Esophagus squamous epithelium (tissue), 5 donors: ENCODE measurements at regions not wholly inside any gene's neighbourhood (a gene's known extent, or its start where the extent isn't known, plus 50 kb on each side); places are given as distances from the start of the nearest gene placed in this dataset.

Experiments used
- DNase-seq: peaks from one replicate; lab custom pipeline; 2025; lab: John Stamatoyannopoulos, UW
- H3K27ac ChIP-seq, 4 donors: fragments of 200-600 bp; sonication (generic); one replicate each; pipeline ENCODE4 v1.5.1; 2016 to 2019; ENCODE audit warnings: mild to moderate bottlenecking in 1 of 4
- H3K27me3 ChIP-seq, 4 donors: fragments of 200-600 bp; sonication (generic); 1 replicate in 3 of 4; 2 replicates in 1 of 4; pipeline versions ENCODE4 v1.5.1 to v1.6.0; 2017 to 2021; ENCODE audit warnings: antibody characterized with exemption in 1 of 4
- H3K36me3 ChIP-seq, 3 donors: fragments of 200-600 bp; sonication (generic); one replicate each; pipeline ENCODE4 v1.5.1; 2016 to 2019
- H3K4me1 ChIP-seq, 3 donors: fragments of 200-600 bp; sonication (generic); one replicate each; pipeline ENCODE4 v1.5.1; 2017 to 2019
- H3K4me3 ChIP-seq, 4 donors: fragments of 200-600 bp; sonication (generic); 1 replicate in 3 of 4; 2 replicates in 1 of 4; pipeline ENCODE4 v1.5.1; 2016 to 2019; ENCODE audit warnings: mild to moderate bottlenecking in 2 of 4, moderate library complexity in 1 of 4
- H3K9me3 ChIP-seq, 3 donors: fragments of 200-600 bp; sonication (generic); one replicate each; pipeline ENCODE4 v1.5.1; 2016 to 2019
- CTCF ChIP-seq, 6 experiments: fragments of 450-650 bp in 4 of 6; fragments of 200-600 bp in 2 of 6; sonication (generic) in 2 of 6; IDR thresholded peaks; one replicate each; pipeline ENCODE4 v1.5.1; 2016 to 2019; ENCODE audit warnings: antibody characterized with exemption in 6 of 6, mild to moderate bottlenecking in 4 of 6, moderate library complexity in 4 of 6
- POLR2A ChIP-seq, 4 donors: fragments of 450-650 bp; IDR thresholded peaks; one replicate each; pipeline ENCODE4 v1.6.1; 2017; ENCODE audit warnings: antibody characterized with exemption in 4 of 4, mild to moderate bottlenecking in 4 of 4, moderate library complexity in 3 of 4
- WGBS, 2 donors: methylation state at CpG; one replicate each; pipeline ENCODE4 v1.1.5; 2018; 5-methylcytosine and 5-hydroxymethylcytosine counted together
- intact Hi-C: fragments of 100-400 bp; cut with DNase I; formaldehyde crosslinking; loops from one replicate; pipeline ENCODE4 v1.15.0; 2022
- donor health status: DM: yes; HTN: yes; CAD: no.

DNA sequence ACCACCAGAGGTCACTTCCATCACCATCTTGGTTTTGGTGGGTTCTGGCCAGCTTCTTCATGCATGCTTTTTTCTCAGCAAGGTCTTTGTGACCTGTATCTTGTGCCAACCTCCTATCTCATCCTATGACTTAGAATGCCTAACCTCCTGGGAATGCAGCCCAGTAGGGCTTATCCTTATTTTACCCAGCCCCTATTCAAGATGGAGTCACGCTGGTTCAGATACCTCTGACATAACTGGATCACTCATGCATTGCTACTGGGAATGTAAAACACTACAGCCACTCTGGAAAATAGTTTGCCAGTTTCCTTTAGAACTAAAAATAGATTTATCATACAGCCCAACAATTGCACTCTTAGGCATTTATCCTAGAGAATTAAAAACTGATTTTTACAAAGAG lies 219.2 kb downstream of the IRS1 start:
- TF ChIP-seq POLR2A (IDR thresholded peaks at IDR 0.05): no peak
- TF ChIP-seq CTCF (IDR thresholded peaks at IDR 0.05): no peak
- no peaks in the 10 kb centered on the region for H3K36me3 ChIP-seq
- WGBS, 2 donors: 10 to 41% methylated on average over 1 of the region's 1 CpG
- H3K27me3 ChIP-seq: no peaks in the 10 kb centered on the region
- peaks cover 0 to 3% (median 0%) of the 10 kb centered on the region in 3 donors for H3K4me1 ChIP-seq
- DNase-seq: no peak
- intact Hi-C loops: no loop called here
- H3K9me3 ChIP-seq: no peaks in the 10 kb centered on the region
- no peak overlapping the region for H3K27ac ChIP-seq
- no peak overlapping the region for H3K4me3 ChIP-seq

- Histone ChIP-seq H3K9me3 (no peaks in the 10 kb centered on the region), H3K27me3 (no peaks in the 10 kb centered on the region), H3K4me1 (peaks cover 0 to 3% (median 0%) of the 10 kb centered on the region in 3 donors), H3K36me3 (no peaks in the 10 kb centered on the region), H3K27ac (no peak overlapping the region), H3K4me3 (no peak overlapping the region)
- TF ChIP-seq CTCF (IDR thresholded peaks at IDR 0.05): no peak
- TF ChIP-seq POLR2A (IDR thresholded peaks at IDR 0.05): no peak
- 51 to 54% methylated on average over 2 of the region's 2 CpGs for WGBS, 2 donors
- intact Hi-C loops: no loop called here
- DNase-seq: no peak
These were observed 220.1 kb downstream of the IRS1 start for GRCh38 chr2:226579519-226579918.

DNA sequence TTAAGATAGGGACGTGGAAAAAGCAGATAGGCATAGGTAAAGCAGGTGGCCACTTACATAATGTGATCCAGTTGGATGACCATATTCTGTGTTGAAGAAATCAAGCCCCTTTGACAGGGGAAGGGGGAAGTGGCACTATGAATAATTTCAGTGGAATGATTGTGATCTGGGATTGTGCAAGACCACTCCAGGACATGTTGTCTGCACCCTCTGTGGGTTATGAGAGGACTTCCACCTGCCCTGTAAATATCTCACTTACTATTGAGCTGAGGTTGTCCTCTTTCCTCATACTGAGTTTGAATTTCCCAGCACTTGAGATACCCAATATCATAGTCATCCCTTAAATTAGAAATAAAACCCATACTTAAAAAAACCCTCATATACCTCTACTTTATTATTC lies 220.7 kb downstream of the IRS1 start:
- WGBS, 2 donors: 56 to 81% methylated on average over 1 of the region's 1 CpG
- no peak overlapping the region for H3K27ac ChIP-seq
- H3K9me3 ChIP-seq: no peaks in the 10 kb centered on the region
- TF ChIP-seq POLR2A (IDR thresholded peaks at IDR 0.05) (no peak), CTCF (IDR thresholded peaks at IDR 0.05) (no peak)
- intact Hi-C loops: no loop called here
- H3K4me1 ChIP-seq: peaks cover 0 to 3% (median 0%) of the 10 kb centered on the region in 3 donors
- H3K27me3 ChIP-seq: no peaks in the 10 kb centered on the region
- no peaks in the 10 kb centered on the region for H3K36me3 ChIP-seq
- H3K4me3 ChIP-seq: no peak overlapping the region
- no peak for DNase-seq

DNA sequence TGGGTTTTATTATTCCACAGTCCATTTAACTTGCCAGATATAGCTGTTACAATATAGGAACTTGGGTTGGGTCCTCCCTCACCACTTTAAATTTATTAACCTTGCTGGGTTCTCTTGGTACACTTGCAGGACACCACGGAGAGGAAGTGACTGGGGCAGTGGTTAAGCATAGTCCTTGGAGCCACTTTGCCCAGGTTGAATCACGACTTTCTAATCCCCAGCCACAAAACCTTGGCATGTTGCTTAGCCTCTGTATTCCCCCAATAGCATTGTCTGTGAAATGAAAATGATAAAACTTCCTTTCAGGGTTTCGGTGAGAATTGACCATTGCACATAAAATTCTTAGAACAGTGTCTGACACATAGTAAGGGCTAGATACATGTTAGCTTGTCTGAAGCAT lies 221.2 kb downstream of the IRS1 start:
- 61 to 77% methylated on average over 3 of the region's 3 CpGs for WGBS, 2 donors
- H3K27me3 ChIP-seq: no peaks in the 10 kb centered on the region

GRCh38 chr2:226575928-226576327 lies 223.7 kb downstream of the IRS1 start:
- no peaks in the 10 kb centered on the region for H3K4me1 ChIP-seq
- H3K27ac ChIP-seq: no peak overlapping the region
- intact Hi-C loops: no loop called here
- no peaks in the 10 kb centered on the region for H3K27me3 ChIP-seq
- H3K9me3 ChIP-seq: no peaks in the 10 kb centered on the region
- TF ChIP-seq POLR2A (IDR thresholded peaks at IDR 0.05) (no peak), CTCF (IDR thresholded peaks at IDR 0.05) (no peak)
- WGBS, 2 donors: 71 to 77% methylated on average over 3 to 4 of the region's 4 CpGs
- H3K36me3 ChIP-seq: no peaks in the 10 kb centered on the region
- no peak for DNase-seq
- H3K4me3 ChIP-seq: no peak overlapping the region

More for the DNA sequence above, 221.2 kb downstream of the IRS1 start:
- no peak for DNase-seq
- H3K4me3 ChIP-seq: no peak overlapping the region
- no peaks in the 10 kb centered on the region for H3K9me3 ChIP-seq
- intact Hi-C loops: no loop called here
- no peaks in the 10 kb centered on the region for H3K4me1 ChIP-seq
- TF ChIP-seq CTCF (IDR thresholded peaks at IDR 0.05): no peak
- TF ChIP-seq POLR2A (IDR thresholded peaks at IDR 0.05): no peak
- no peak overlapping the region for H3K27ac ChIP-seq
- H3K36me3 ChIP-seq: no peaks in the 10 kb centered on the region
